Stimulated activated CD8-positive, alpha-beta memory T cell treated with anti-CD3 and anti-CD28 coated beads, Interleukin-4, amount 100 ng/mL, for 48 hours (primary cell): ENCODE measurements at regions not wholly inside any gene's neighbourhood (a gene's known extent, or its start where the extent isn't known, plus 50 kb on each side); places are given as distances from the start of the nearest gene placed in this dataset.
A peak's percentile ranks its signal among the peaks of the same experiment; 100 is the strongest.

ENCODE experiments used
- DNase-seq: peaks from one replicate; pipeline ENCODE4 v3.0.0-alpha.2; 2020

DNA sequence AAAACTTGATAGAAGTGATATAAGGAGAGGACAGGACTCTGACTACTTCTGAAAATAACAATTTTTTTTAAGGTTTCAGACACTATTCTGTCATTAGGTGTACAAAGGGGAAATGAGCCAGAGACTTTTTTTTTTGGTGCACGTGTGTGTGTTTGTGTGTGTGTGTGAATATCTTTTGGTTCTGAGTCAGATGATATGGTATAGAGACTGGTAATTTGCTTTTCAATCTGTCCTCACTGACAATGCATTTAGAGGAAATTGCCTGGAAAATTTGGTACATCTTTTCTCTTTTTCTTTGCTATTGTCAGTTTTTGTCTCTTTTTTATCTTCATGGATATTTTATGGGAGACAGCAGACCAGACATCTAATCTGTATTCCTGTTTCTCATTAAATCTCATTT lies 59.3 kb downstream of the DDIT4L start:
- DNase-seq, result no peak

DNA sequence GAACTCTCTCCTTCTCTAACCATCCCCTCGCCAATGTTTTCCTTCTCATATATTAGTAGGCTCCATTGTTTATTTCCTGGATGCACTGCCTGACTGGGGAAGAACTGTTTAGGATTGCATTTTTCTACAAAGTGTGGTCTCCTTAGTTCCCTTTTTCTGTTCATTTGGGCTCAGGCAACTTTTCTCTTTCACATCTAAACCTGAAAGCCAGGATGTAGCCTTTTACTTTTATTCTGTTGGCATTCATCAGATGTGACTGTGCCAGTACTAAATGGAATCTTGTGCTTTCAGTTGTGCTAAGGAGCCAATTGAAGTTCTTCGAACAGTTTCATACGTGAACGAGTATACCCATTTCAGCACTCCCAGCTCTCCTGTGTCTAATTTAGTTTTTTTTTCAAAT lies 59.8 kb downstream of the DDIT4L start:
- no peak for DNase-seq

DNA sequence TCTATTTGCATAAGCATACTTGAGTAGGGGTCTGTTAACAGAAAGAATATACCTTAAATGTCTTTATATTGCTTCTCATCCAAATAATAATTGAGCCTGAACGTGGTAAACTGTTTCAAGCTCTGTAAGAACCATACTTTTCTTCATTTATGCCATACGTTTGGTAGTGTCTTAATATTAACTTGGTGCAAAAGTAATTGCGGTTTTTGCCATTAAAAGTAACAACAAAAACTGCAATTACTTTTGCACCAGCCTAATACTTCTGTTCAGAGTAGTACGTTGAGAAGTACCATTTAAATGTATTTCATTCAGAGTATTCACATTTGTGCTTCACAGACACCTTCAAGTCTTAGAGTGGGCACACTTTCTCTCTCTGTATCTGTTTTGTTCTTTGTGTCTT lies 60.5 kb downstream of the DDIT4L start:
- DNase-seq, result no peak

DNA sequence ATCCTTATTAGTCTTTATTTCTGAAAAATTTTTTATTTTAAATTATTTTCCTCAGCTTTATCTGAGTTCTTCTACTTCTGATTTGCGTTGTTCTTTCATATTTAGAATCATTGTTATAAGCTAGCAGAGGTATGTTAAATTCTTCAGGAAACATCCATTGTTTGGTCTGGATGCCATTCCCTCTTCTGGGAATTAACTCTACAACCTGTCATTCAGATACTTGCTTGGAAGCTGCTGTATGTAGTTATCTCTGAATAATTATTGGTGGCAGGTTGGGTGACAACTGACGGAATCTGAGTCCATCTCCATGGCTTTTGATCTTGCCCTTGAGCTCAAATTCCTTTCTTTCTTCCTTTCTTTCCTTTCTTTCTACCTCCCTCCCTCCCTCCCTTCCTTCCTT lies 61.9 kb downstream of the DDIT4L start:
- no peak for DNase-seq

DNA sequence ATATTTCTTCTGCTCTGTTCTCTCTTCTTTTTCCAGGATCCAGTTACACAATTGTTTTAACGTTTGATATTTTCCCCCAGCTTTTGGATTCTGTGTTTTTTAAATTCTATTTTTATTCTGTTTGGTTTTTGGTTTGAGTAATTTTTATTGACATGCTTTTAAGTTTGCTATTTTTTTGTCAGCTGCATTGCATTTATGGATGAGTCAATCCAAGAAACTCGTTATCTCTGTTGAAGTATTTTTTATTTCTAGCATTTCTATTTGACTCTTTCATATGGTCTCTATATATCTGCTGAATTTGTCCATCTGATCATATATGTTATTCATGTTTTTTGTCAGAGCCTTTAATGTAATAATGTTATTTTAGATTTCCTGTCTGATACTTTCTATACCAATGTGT lies 65.6 kb downstream of the DDIT4L start:
- no peak for DNase-seq

DNA sequence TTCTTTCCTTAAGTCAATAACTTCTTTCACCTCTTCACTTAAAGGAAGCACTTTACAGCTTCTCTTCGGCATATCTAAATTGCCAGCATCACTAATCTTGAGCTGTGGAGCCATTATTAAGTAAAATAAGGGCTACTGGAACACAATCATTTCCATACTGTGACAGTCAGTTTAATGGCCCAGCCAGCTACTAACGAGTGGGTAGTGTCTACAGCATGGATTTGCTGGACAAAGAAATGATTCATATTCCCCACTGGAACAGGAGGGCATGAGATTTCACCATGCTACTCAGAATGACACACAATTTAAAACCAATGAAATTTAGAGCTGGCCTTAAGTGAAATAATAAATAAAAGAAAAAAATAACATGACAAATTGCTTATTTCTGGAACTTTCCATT lies 72.1 kb downstream of the DDIT4L start:
- no peak for DNase-seq

DNA sequence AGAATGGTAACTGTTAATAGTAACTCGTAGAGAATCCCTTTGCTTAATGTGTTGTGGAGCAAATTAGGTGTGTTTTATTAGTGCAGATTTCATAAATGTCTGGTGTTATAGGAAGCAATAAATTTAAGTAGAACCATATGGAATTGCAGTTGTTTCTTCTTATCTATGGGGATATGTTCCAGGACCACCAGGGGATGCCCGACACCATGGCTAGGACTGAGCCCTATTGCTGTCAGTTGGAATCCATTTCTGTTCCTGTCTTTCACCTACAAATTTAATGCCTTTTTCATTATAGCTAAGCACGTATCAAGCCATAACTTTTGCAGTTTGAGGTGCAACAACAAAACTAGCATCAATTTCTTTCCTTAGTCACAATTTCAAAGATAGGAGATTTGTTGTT lies 72.5 kb downstream of the DDIT4L start:
- no peak for DNase-seq

DNA sequence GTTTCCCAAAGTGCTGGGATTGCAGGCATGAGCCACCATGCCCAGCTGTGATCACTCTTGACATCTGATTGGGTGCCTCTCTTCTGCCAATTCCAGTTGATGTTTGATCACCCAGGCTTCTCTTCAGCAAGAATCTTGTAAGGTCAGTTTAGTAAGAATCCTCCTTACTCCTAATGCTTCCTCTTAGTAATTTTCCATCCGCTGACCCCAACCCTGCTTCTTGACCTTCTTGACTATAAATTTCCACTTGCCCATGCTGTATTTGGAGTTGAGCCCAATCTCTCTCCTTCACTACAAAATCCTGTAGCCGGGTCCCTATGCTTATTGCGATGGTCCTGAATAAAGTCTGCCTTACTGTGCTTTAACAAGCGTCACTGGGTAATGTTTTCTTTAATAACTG lies 75.4 kb downstream of the DDIT4L start:
- DNase-seq, result no peak

DNA sequence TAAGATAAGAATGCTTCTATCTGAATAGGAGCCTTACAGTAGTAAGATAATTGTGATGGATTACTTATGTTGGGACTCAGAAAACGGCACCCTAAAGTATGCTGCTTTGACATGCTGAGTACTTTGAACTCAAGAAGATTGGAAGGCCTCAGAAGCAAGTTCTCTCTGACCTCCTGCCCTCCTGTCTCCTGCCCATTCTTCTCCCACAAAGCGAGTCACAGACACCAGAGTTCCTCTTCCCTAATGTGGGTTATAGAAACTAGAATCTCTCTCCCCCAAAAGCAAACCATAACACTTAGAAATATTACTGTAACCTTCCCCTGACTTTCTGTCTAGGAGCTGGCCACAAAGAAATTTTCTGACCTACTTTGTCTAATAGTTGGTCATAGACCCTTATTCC lies 76.5 kb downstream of the DDIT4L start:
- DNase-seq, result no peak

DNA sequence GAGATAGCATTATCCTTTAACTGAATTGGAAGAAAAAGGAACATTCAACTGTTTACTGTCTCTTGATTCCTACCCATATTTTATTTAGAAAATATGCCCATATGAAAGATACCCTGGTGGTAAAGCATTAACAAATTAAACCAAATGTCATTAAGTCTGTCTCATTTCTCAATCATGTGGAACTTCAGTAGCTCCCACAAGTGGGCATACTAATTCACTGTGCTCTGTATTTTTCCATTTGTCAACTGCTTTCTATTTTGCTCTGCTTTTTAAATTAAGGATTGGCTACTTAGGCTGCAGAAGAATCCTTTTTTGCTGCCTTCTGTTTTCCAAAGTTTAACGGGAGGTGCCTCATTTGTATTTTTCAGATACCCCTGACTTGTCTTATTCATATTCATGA lies 77.2 kb downstream of the DDIT4L start:
- DNase-seq, result no peak

DNA sequence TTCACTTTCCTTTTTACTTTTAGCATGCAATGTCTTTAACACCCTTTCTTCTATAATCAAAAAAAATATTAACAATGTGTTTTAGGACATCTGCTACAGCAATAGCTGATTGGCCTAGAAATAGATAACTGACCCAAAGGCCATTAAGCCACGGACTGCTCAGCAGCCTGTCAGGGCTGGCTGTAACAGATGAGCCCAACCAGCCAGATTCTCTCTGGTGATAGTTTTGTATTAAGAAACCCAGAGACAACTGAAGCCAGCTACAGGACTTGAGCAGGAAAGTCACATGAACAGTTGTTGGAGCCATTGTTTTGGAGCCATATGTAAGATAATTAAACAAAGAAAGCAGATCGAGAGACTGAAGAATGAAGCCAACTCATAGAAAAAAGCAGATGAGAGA lies 80.3 kb downstream of the DDIT4L start:
- no peak for DNase-seq

DNA sequence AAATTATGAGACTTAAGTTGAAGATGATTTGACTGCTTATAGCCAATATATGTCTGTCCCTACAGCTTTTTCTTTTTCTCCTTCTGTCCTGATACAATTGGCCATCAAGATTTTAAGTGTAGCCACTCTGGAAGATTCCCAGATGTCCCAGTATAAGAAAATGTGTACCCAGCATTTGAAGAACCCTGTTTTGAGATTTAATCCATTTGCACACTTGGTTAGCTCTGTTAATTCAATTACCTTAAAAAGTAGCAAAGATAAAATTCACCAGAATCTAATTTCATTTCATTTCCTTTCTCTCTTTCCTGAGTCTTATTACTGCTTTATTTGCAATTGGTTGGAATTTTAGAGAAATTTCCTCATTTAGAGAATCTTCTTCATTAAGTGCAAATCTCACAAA lies 81.4 kb downstream of the DDIT4L start:
- DNase-seq, result no peak

DNA sequence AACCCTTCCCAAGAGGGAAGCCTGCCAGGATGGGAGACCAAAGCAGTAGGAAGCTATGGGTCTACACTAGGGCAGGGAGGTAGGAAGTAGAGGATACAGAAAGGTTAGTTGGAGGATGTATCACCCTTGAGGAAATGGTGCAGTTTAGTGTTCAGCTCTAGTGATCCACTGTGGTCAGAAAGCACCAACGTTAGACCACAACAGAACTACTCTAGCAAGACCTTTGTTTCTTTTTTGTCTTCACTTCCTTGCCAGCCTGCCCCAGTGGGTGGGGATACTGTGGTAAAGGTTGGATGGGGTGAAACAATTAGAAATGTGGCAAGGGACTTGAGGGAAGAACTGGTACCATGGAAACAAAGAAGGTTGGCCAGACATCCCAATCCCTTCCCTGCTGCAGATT lies 83.3 kb downstream of the DDIT4L start:
- no peak for DNase-seq

DNA sequence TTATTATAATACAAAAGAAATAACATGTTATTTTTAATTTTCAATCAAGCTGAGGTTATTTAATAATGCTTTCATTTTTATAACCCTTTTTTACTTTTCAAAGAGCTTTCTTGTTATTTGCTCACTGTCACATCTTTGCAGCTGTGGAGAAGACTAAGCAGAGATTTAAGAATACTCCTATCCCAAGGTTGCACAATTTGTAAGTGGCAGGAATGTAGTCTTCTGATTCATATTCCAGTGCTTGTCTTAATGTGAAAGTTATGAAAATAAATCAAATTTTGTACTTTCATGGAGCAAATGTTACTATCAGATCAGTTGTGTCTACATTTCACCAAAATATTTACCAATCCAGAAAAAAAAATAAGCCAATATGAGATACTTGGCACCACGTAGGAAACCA lies 86.6 kb downstream of the DDIT4L start:
- no peak for DNase-seq

DNA sequence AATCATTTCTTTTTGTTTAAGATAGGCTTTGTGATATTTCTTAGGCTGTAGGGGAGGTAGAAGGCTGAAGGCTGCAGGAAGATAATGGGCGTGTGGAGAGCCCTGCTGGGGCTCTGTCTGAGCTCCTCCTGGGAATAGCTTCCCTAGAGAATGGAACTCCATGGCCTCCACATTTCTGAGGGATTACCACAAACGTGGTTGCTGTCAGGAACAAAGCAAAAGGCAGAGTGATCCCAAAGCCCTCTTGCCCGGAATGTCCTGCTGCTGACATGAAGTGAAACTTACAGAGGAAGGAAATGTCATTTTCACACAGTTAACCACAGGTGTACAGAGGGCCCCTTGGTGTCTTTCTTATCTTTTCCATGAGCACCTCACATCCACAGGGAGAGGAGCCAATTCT lies 89.3 kb downstream of the DDIT4L start:
- no peak for DNase-seq

DNA sequence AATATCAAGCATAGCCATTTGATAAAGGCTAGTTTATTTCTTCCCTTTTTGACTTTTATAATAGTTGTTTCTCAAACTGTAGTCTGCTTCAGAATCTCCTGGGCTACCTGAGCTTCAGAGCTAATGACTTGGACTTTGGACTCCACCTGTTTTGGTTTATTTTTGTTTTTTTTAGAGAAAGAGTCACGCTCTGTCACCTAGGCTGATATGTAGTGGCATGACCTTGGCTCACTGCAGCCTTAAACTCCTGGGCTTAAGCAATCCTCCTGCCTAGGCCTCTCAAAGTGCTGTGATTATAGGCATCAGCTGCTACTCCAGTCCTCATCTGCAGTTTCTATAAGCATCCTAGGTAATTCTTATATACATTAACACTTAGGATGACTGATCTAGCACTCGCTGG lies 90.5 kb downstream of the DDIT4L start:
- DNase-seq, result no peak

DNA sequence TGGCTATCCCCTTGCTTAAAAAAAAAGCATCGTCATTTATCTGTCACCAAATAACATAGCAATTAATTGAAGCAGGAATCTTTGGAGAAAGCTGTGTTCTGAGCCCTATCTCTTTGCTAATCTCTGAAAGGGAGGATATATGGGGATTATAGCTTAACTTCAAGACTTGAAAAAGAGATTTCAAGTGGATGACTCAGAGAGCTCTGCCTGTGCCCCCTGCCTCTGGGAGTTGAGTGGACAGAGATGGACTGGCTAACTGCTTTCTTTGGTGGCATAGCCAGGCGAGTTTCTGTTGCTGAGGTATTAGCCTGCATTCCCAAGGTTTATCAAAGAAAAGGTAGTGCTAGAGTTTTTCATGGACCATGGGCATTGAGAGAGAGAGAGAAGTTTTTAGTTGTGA lies 91.6 kb downstream of the DDIT4L start:
- no peak for DNase-seq

DNA sequence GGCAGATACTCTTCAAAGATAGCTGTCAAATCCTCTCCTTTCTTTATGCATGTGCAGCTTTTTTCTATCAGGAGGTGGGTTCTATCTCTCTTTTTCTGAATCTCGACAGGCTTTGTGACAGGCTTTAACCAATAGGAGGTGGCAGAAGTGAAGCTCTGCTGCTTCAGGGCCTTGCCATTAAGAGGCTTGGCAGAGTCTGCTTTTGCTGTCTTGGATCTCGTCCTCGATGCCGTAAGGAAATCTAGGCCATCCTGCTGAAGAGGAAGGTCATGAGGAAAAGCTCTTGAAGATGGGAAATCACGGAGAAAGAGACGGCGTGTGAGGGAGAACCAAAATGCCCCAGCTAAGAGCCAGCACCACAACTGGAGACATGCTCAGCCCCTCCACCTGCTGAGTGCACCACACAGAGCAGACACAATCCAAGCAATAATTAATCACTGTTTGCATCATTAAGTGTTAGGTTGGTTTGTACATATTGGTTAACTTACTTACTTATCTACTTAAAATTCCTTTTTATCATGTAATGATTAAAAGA lies 92.2 kb downstream of the DDIT4L start:
- no peak for DNase-seq

DNA sequence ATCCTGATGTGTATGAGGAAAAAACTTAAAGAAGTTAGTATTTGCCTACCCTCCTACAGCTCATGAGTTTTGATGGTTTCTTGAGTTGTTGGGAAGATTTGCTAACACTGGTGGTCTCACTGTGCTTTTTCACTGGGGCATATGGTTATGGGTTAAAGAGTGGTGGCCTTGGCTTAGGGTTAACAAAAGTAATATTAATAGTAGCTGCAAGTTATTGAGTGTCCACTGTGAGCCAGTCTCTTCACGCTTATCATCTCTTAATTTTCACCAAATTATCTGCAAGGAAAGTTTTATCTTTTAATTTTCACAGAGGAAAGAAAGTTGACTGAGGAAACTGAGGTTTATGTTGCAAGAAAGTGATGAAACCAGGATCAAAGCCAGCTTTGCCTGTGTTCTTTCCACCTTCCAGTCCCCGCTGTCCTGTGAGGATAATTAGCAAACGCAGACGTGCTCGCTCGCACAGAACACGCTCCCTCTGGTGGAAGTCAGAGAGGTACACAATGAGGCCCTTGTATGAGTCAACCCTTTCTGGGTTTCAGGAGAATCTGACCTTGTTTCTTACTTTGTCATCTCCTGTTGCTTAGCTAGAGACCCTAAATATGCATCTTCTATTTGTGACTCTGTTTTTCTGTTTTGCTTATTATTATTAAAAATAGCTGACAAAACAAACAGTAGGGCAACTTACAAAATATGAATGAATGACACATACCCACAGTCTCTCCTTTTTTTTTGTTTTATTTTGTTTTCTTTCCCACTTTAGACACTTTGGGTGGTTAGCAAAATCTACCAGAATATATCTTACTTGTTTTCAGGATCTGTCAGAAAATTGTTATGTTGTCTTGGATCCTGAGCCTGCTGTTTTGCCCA lies 94.3 kb downstream of the DDIT4L start:
- peak; percentile 74 for DNase-seq

DNA sequence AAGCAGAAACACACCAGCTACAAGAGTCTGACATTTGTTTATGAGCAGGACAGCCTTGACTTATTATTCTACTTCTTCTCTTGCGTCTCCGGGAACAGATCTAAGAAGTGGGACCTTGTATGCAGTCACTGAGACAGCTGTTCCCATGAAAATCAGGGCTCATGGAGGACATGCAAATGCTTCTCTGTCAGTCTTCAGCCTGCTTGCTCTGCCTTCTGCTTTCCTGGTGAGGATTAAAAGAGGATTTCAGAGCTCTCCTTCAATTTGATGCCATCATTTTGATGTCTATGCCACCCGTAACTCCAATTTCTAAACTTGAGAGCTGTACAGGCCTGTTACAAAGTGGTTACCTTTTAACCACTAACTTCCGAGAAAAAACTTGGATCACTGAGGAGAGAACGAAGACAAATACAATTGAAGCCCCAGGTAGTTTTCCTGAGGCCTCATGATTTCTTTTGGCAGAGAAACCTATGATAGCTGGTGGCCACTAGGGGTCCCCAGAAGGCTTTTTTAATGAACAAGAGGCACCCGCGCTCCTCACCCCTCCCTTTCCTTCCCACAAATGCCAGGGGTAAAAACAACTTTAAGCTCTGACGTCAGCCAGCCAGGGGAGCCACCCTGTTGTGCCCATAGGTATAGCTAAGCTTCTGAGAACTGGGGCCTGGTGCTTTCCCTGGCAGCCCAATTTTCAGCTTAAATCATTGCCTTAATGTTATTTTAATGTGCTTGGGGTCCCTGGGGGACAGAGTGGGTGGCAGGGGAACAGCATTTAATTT lies 97.0 kb downstream of the DDIT4L start:
- peak; percentile 84 for DNase-seq

DNA sequence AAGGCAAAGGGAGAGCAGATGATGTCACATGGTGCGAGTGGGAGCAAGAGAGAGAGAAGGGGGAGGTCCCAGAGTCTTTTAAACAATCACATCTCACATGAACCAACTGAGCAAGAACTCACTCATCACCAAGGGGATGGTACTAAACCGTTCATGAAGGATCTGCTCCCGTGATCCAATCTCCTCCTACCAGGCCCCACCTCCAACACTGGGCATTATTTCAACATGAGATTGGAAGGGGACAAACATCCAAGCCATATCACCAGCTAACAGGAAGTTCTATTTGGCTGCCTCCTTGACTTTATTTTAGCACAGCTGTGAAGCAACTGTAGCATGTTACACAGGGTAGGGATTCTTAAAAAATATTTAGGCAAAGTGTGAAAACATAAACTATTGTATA lies 102.5 kb downstream of the DDIT4L start:
- DNase-seq, result no peak

DNA sequence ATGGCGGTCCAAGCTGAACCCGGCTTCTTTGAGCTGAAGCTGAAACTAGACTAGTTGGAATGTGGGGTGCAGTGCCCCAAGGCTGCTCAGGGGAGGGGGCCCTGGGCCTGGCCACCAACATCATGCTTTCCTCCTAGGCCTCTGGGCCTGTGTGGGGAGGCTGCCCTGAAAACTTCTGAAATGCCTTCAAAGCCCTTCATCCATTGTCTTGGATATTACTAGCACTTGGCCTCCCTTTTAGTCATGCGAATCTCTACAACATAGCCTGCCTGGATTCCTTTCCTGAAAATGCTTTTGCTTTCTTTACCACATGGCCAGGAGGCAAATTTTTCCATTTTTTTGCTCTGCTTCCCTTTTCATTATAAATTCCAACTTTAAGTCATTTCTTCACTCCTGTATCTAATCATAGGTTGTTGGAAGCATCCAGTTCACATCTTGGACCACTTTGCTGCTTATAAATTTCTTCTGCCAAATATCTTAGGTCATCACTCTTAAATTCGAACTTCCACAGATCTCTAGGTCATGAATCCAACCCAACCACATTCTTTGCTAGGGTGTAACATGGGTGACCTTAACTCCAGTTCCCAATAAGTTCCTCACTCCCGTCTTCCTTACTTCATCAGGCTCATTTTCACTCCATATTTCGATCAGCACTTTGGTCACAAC lies 103.4 kb downstream of the DDIT4L start:
- no peak for DNase-seq

DNA sequence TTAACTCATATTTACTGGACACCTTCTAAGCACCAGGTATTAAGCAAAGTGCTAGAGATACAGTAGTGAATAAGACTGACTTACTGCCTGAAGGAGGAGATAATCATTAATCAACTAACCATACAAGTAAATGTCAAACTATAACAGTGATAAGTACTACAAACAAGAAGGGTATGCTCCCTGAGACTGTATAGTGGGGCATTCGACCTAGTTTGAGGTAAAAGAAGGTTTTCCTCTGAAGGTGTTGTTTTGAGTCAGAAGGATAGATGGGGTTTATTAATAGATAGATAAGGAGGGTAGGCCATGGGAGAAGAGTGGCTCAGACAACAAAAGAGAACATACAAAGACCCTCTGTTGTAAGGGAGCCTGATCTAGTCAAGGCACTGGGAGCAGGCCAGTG lies 105.4 kb downstream of the DDIT4L start:
- no peak for DNase-seq

DNA sequence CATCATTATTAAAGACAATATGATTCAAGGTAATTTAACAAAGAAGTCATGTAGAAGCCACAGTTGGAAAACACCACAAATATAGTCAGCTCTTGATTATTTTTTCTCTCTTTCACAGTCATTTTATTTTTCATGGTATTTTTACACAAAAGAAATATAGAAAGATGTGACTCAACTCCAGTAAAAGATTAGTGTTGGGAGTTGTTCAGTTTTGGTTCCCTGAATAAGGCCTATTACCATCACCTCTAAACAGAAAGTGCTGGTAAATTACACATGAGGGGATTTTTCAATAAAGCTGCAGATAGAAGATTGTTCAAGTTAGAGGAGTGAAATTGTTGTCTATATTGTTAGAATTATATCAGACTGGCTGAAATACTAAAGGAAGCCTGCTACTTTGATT lies 107.0 kb downstream of the DDIT4L start:
- DNase-seq, result no peak
